H9 (cell line): ENCODE measurements at regions not wholly inside any gene's neighbourhood (a gene's known extent, or its start where the extent isn't known, plus 50 kb on each side); places are given as distances from the start of the nearest gene placed in this dataset.

Experiments used
- DNase-seq: peaks from one replicate; pipeline ENCODE4 v3.0.0-alpha.2; 2017
- H2AFZ ChIP-seq: one replicate; pipeline ENCODE4 v1.6.1; 2013; ENCODE audit warnings: mild to moderate bottlenecking, low read length, control low read depth, moderate library complexity
- H2AK5ac ChIP-seq: 2 replicates; pipeline ENCODE4 v1.6.1; 2013; ENCODE audit warnings: low read length, control low read depth, mixed read lengths; ENCODE audit not compliant: insufficient read length
- H2BK120ac ChIP-seq: one replicate; pipeline ENCODE4 v1.6.1; 2013; ENCODE audit warnings: low read depth, mild to moderate bottlenecking, low read length, control low read depth, inconsistent platforms; ENCODE audit not compliant: poor library complexity, severe bottlenecking
- H2BK12ac ChIP-seq: 2 replicates; pipeline ENCODE4 v1.6.1; 2013; ENCODE audit warnings: low read length, control low read depth, mixed read lengths, low read depth; ENCODE audit not compliant: insufficient read length
- H2BK15ac ChIP-seq: 2 replicates; pipeline ENCODE4 v1.6.1; 2013; ENCODE audit warnings: low read depth, low read length, control low read depth
- H2BK20ac ChIP-seq: one replicate; pipeline ENCODE4 v1.6.1; 2013; ENCODE audit warnings: low read depth, mild to moderate bottlenecking, low read length, control low read depth, inconsistent platforms; ENCODE audit not compliant: poor library complexity, severe bottlenecking
- H2BK5ac ChIP-seq: 2 replicates; pipeline ENCODE4 v1.6.1; 2013; ENCODE audit warnings: low read length, control low read depth, mixed read lengths; ENCODE audit not compliant: insufficient read length
- H3K14ac ChIP-seq: 2 replicates; pipeline ENCODE4 v1.6.1; 2013; ENCODE audit warnings: low read length, control low read depth; ENCODE audit not compliant: insufficient read depth
- H3K18ac ChIP-seq: 2 replicates; pipeline ENCODE4 v1.6.1; 2013; ENCODE audit warnings: low read depth, mild to moderate bottlenecking, mixed read lengths, low read length, control low read depth; ENCODE audit not compliant: insufficient read length
- H3K23ac ChIP-seq: 2 replicates; pipeline ENCODE4 v1.6.1; 2013; ENCODE audit warnings: low read length, control low read depth, mixed read lengths, low read depth; ENCODE audit not compliant: insufficient read length
- H3K23me2 ChIP-seq: 2 replicates; pipeline ENCODE4 v1.6.1; 2013; ENCODE audit warnings: low read depth, mild to moderate bottlenecking, mixed read lengths, low read length, control low read depth; ENCODE audit not compliant: insufficient read length, poor library complexity, severe bottlenecking
- H3K27ac ChIP-seq: 2 replicates; pipeline ENCODE4 v1.5.1; 2013; ENCODE audit warnings: low read length, control low read depth, mixed read lengths, low read depth; ENCODE audit not compliant: insufficient read length
- H3K27me3 ChIP-seq: 2 replicates; pipeline ENCODE4 v1.6.1; 2013; ENCODE audit warnings: low read length, control low read depth, inconsistent platforms; ENCODE audit not compliant: insufficient read depth
- H3K4ac ChIP-seq: 2 replicates; pipeline ENCODE4 v1.6.1; 2013; ENCODE audit warnings: low read depth, mild to moderate bottlenecking, control low read depth, inconsistent platforms, low read length, moderate library complexity
- H3K4me1 ChIP-seq: 2 replicates; pipeline ENCODE4 v1.6.1; 2013; ENCODE audit warnings: low read length, control low read depth, inconsistent platforms; ENCODE audit not compliant: insufficient read depth
- H3K4me2 ChIP-seq: 2 replicates; pipeline ENCODE4 v1.6.1; 2013; ENCODE audit warnings: low read length, control low read depth, mixed read lengths; ENCODE audit not compliant: insufficient read length, insufficient read depth
- H3K56ac ChIP-seq: 2 replicates; pipeline ENCODE4 v1.6.1; 2013; ENCODE audit warnings: low read depth, mild to moderate bottlenecking, mixed read lengths, low read length, control low read depth; ENCODE audit not compliant: insufficient read length
- H3K79me1 ChIP-seq: 2 replicates; pipeline ENCODE4 v1.6.1; 2013; ENCODE audit warnings: low read depth, mild to moderate bottlenecking, moderate library complexity, low read length, control low read depth, inconsistent platforms; ENCODE audit not compliant: insufficient read depth, poor library complexity, severe bottlenecking
- H3K79me2 ChIP-seq: 2 replicates; pipeline ENCODE4 v1.6.1; 2013; ENCODE audit warnings: low read length, control low read depth, inconsistent platforms; ENCODE audit not compliant: insufficient read depth
- H3K9ac ChIP-seq: 2 replicates; pipeline ENCODE4 v1.6.1; 2013; ENCODE audit warnings: low read length, control low read depth, mixed read lengths; ENCODE audit not compliant: insufficient read length; ENCODE audit errors: extremely low read depth
- H3K9me3 ChIP-seq: one replicate; pipeline ENCODE4 v1.6.1; 2013; ENCODE audit warnings: low read depth, low read length, inconsistent platforms; ENCODE audit not compliant: control insufficient read depth
- H3T11ph ChIP-seq: one replicate; pipeline ENCODE4 v1.6.1; 2013; ENCODE audit warnings: mild to moderate bottlenecking, low read length, control low read depth, inconsistent platforms
- H4K20me1 ChIP-seq: one replicate; pipeline ENCODE4 v1.6.1; 2013; ENCODE audit not compliant: control insufficient read depth, insufficient read length, insufficient read depth
- H4K5ac ChIP-seq: 2 replicates; pipeline ENCODE4 v1.6.1; 2013; ENCODE audit warnings: low read depth, mild to moderate bottlenecking, mixed read lengths, low read length, control low read depth; ENCODE audit not compliant: insufficient read length
- H4K8ac ChIP-seq: replicated peaks from 2 replicates; pipeline ENCODE4 v1.6.1; 2013; ENCODE audit warnings: low read length, control low read depth, mixed read lengths, low read depth; ENCODE audit not compliant: insufficient read length
- H4K91ac ChIP-seq: 2 replicates; pipeline ENCODE4 v1.6.1; 2013; ENCODE audit warnings: low read depth, mild to moderate bottlenecking, moderate library complexity, mixed read lengths, low read length, control low read depth; ENCODE audit not compliant: insufficient read length
- H3K27ac Mint-ChIP-seq, 3 experiments: 2 replicates in 2 of 3; 3 replicates in 1 of 3; pipeline ENCODE4 v1.8.0; 2020 to 2021; ENCODE audit warnings: mixed read lengths in 3 of 3, mild to moderate bottlenecking in 1 of 3, moderate library complexity in 1 of 3
- H3K27me3 Mint-ChIP-seq: 2 replicates; pipeline ENCODE4 v1.8.0; 2021; ENCODE audit warnings: low read depth, mild to moderate bottlenecking, moderate library complexity, mixed read lengths
- H3K36me3 Mint-ChIP-seq, 3 experiments: 2 replicates in 2 of 3; 3 replicates in 1 of 3; pipeline ENCODE4 v1.8.0; 2020 to 2021; ENCODE audit warnings: low read depth in 3 of 3, mixed read lengths in 3 of 3; ENCODE audit not compliant: insufficient read depth in 1 of 3
- H3K4me1 Mint-ChIP-seq, 2 experiments: 2 replicates each; pipeline ENCODE4 v1.8.0; 2020; ENCODE audit warnings: mixed read lengths in 2 of 2
- H3K4me3 Mint-ChIP-seq, 2 experiments: 2 replicates in 1 of 2; 3 replicates in 1 of 2; pipeline ENCODE4 v1.8.0; 2020 to 2021; ENCODE audit warnings: mild to moderate bottlenecking in 2 of 2, mixed read lengths in 2 of 2, moderate library complexity in 1 of 2
- H3K9me3 Mint-ChIP-seq, 2 experiments: 2 replicates in 1 of 2; 3 replicates in 1 of 2; pipeline ENCODE4 v1.8.0; 2020; ENCODE audit warnings: mild to moderate bottlenecking in 2 of 2, mixed read lengths in 2 of 2, moderate library complexity in 1 of 2
- WGBS: extraction: QIAGEN DNeasy Blood & Tissue Kit; methylation state at CpG from one replicate; pipeline ENCODE4 v1.1.7; 2013; ENCODE audit warnings: missing lambda C conversion rate, low lambda C conversion rate, mixed read lengths; ENCODE audit not compliant: insufficient read length; ENCODE audit errors: extremely low coverage; 5-methylcytosine and 5-hydroxymethylcytosine counted together
- TF ChIP-seq, protein P1 (sequence below): fragments of 200-600 bp; sonication (generic); conservative IDR thresholded peaks from 3 replicates; pipeline ENCODE4 v1.8.0; 2021; ENCODE audit warnings: antibody characterized with exemption, mild to moderate bottlenecking

DNA sequence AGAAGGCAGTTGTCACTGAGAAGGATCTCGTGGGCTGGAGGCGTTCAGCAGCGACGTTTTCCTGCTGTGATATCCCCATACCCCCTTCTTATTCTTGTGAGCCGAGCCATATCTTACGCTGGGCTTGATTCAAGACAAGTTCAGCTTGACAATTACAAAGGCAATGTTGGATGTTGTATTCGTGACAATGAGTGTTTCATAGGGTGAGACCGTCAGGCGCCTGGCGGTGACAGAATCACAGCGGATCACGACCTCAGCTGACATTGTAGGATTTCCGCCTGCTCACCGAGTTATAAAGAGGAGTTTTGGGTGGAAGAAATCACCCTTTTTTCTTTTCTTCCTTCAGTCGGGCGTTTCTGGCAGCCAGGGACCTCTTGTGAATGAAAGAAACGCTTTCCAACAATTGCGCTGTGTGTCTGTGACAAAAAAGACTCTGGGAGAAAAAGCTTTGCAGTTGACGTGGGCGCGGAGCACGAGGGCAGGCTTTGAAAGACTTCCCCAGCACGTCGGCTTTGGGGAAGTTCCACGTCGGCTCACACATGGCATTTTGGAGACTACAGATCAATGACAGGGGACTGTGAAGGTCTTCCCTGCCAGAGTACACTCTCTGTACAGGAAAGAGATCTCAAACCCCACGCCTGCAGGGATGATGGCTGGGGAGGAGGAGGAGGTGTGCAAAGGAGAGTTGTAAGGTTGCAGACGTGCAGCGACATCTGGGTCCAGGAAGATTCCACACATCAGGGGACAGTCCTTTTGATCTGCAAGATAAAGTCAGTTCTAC, 135.4 kb downstream of the CRLF2 start:
- H3K4me1 Mint-ChIP-seq: peaks cover 11 to 15% of the 10 kb centered on the region in 2 experiments
- H3K4ac ChIP-seq: no peak overlapping the region
- no peak overlapping the region for H2BK120ac ChIP-seq
- no peaks in the 10 kb centered on the region for H3K23me2 ChIP-seq
- H3K27ac Mint-ChIP-seq: peak overlapping the region in 1 of 3 experiments; percentile 61; a peak in 3 of 7 replicates
- whole genome bisulfite sequencing: no CpG with 5 or more reads among the region's 29 CpGs
- no peak overlapping the region for H2AK5ac ChIP-seq
- no peaks in the 10 kb centered on the region for H3K79me2 ChIP-seq
- no peak overlapping the region for H2BK20ac ChIP-seq
- no peak overlapping the region; the same call in 1 of the 2 replicates for H3K14ac ChIP-seq
- no peak overlapping the region for H3K23ac ChIP-seq
- H3K56ac ChIP-seq: no peak overlapping the region
- TF ChIP-seq, protein P1, sequence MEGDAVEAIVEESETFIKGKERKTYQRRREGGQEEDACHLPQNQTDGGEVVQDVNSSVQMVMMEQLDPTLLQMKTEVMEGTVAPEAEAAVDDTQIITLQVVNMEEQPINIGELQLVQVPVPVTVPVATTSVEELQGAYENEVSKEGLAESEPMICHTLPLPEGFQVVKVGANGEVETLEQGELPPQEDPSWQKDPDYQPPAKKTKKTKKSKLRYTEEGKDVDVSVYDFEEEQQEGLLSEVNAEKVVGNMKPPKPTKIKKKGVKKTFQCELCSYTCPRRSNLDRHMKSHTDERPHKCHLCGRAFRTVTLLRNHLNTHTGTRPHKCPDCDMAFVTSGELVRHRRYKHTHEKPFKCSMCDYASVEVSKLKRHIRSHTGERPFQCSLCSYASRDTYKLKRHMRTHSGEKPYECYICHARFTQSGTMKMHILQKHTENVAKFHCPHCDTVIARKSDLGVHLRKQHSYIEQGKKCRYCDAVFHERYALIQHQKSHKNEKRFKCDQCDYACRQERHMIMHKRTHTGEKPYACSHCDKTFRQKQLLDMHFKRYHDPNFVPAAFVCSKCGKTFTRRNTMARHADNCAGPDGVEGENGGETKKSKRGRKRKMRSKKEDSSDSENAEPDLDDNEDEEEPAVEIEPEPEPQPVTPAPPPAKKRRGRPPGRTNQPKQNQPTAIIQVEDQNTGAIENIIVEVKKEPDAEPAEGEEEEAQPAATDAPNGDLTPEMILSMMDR: no peak
- no peak overlapping the region for H2AFZ ChIP-seq
- H4K8ac ChIP-seq: no peak overlapping the region
- H3K4me3 Mint-ChIP-seq: no peak overlapping the region; a peak in 1 of 5 replicates
- H3K4me2 ChIP-seq: no peak overlapping the region
- no peak overlapping the region for H2BK5ac ChIP-seq
- no peak overlapping the region for H2BK12ac ChIP-seq
- H3K36me3 Mint-ChIP-seq: peaks cover 0 to 19% (median 6%) of the 10 kb centered on the region in 3 experiments; a peak in 5 of 7 replicates
- no peaks in the 10 kb centered on the region for H3K27me3 ChIP-seq
- H3K27ac ChIP-seq: no peak overlapping the region
- H3K9me3 ChIP-seq: no peaks in the 10 kb centered on the region
- no peak overlapping the region for H3K18ac ChIP-seq
- H4K91ac ChIP-seq: no peak overlapping the region
- no peak overlapping the region for H4K5ac ChIP-seq
- no peak for DNase-seq
- H3K9ac ChIP-seq: no peak overlapping the region
- no peak overlapping the region for H3T11ph ChIP-seq
- H3K4me1 ChIP-seq: no peaks in the 10 kb centered on the region; the same call in 1 of the 2 replicates
- H3K27me3 Mint-ChIP-seq: peaks cover 10% of the 10 kb centered on the region; the same call in 1 of the 2 replicates
- no peaks in the 10 kb centered on the region for H3K79me1 ChIP-seq
- no peaks in the 10 kb centered on the region for H4K20me1 ChIP-seq
- no peak overlapping the region for H2BK15ac ChIP-seq
- H3K9me3 Mint-ChIP-seq: peaks cover 17 to 18% of the 10 kb centered on the region in 2 experiments
